Small intestine (tissue), 7 donors: ENCODE measurements at regions not wholly inside any gene's neighbourhood (a gene's known extent, or its start where the extent isn't known, plus 50 kb on each side); places are given as distances from the start of the nearest gene placed in this dataset.

ENCODE experiments used
- DNase-seq, 2 donors: peaks; one replicate each; pipeline versions ENCODE4 v3.0.0 to v3.0.0-alpha.2; 2013
- FAIRE-seq: peaks from 2 replicates; lab custom pipeline; 2012; peaks lifted over from hg19 to GRCh38; lab: Jason Lieb, UNC
- H3K27ac ChIP-seq, 3 donors: one replicate each; pipeline ENCODE4 v1.5.1; 2013; ENCODE audit warnings: low read length in 2 of 3, mild to moderate bottlenecking in 2 of 3, control low read depth in 1 of 3, inconsistent platforms in 1 of 3, low read depth in 1 of 3, moderate library complexity in 1 of 3
- H3K27me3 ChIP-seq, 3 donors: one replicate each; pipeline ENCODE4 v1.6.1; 2013; ENCODE audit warnings: low read length in 3 of 3, inconsistent platforms in 1 of 3; ENCODE audit not compliant: control insufficient read depth in 3 of 3, insufficient read depth in 3 of 3
- H3K36me3 ChIP-seq, 3 donors: one replicate each; pipeline ENCODE4 v1.6.1; 2013; ENCODE audit warnings: low read length in 3 of 3, inconsistent platforms in 1 of 3, low read depth in 1 of 3, mild to moderate bottlenecking in 1 of 3, moderate library complexity in 1 of 3; ENCODE audit not compliant: control insufficient read depth in 3 of 3, insufficient read depth in 2 of 3
- H3K4me1 ChIP-seq, 3 donors: one replicate each; pipeline ENCODE4 v1.6.1; 2013; ENCODE audit warnings: low read length in 2 of 3, inconsistent platforms in 1 of 3, low read depth in 1 of 3, mild to moderate bottlenecking in 1 of 3, moderate library complexity in 1 of 3; ENCODE audit not compliant: control insufficient read depth in 3 of 3, insufficient read depth in 2 of 3
- H3K4me3 ChIP-seq, 3 donors: one replicate each; pipeline ENCODE4 v1.5.1; 2013; ENCODE audit warnings: low read length in 3 of 3, control low read depth in 1 of 3, inconsistent platforms in 1 of 3, low read depth in 1 of 3, mild to moderate bottlenecking in 1 of 3, moderate library complexity in 1 of 3
- H3K9me3 ChIP-seq, 2 donors: one replicate each; pipeline ENCODE4 v1.6.1; 2013; ENCODE audit warnings: low read depth in 1 of 2, low read length in 1 of 2; ENCODE audit not compliant: control insufficient read depth in 2 of 2, insufficient read depth in 1 of 2
- WGBS, 3 donors: extraction: QIAGEN DNeasy Blood & Tissue Kit; methylation state at CpG; one replicate each; pipeline ENCODE4 v1.1.7; 2013; 5-methylcytosine and 5-hydroxymethylcytosine counted together
- donor health status: healthy with polysubstance abuse.
- donor health status: control.
- donor health status: control.
- donor health status: Bipolar disorder and iron deficiency.
- donor health status: healthy.

GRCh38 chr11:91686700-91687099 is 537.9 kb upstream of the FAT3 start:
- no peaks in the 10 kb centered on the region for H3K36me3 ChIP-seq
- FAIRE-seq: no peak
- DNase-seq: no peak
- no peak overlapping the region for H3K4me3 ChIP-seq
- no peaks in the 10 kb centered on the region for H3K4me1 ChIP-seq
- WGBS, 3 donors: 77 to 94% (median 83%) methylated on average over 1 of the region's 1 CpG
- no peaks in the 10 kb centered on the region for H3K9me3 ChIP-seq
- H3K27me3 ChIP-seq: no peaks in the 10 kb centered on the region
- H3K27ac ChIP-seq: no peak overlapping the region

GRCh38 chr11:91686281-91686680 is 538.3 kb upstream of the FAT3 start:
- 63 to 91% (median 79%) methylated on average over 3 of the region's 3 CpGs for WGBS, 3 donors
- Histone ChIP-seq H3K4me3 (no peak overlapping the region), H3K36me3 (no peaks in the 10 kb centered on the region), H3K27me3 (no peaks in the 10 kb centered on the region), H3K9me3 (no peaks in the 10 kb centered on the region), H3K4me1 (no peaks in the 10 kb centered on the region), H3K27ac (no peak overlapping the region)
- FAIRE-seq (no peak), DNase-seq (no peak)

GRCh38 chr11:91673705-91674104 is 550.9 kb upstream of the FAT3 start:
- DNase-seq (no peak), FAIRE-seq (no peak)
- Histone ChIP-seq H3K4me3 (no peak overlapping the region), H3K9me3 (peaks cover 0 to 16% of the 10 kb centered on the region in 2 donors), H3K36me3 (no peaks in the 10 kb centered on the region), H3K4me1 (no peaks in the 10 kb centered on the region), H3K27me3 (no peaks in the 10 kb centered on the region), H3K27ac (no peak overlapping the region)
- WGBS, 3 donors: 77 to 90% (median 88%) methylated on average over 1 of the region's 1 CpG

DNA sequence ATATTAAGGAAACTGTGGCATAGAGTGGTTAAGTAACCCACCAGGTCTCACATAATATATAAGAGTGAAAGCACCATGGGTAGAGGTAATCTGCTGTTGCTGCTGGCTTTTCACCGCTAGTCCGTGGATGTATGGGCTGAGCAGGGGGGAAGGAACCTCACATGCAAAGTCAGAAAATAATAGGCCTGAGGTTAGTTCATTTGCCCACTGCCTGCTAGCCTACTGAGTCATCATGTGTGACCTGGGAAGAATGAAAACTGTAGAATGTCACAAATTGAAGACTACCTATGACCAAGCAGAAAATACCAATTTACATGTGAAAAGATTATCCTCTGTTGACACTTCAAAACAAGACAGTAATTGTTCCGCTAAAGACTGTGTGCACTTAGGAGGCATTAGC is 560.1 kb upstream of the FAT3 start:
- Histone ChIP-seq H3K4me3 (no peak overlapping the region), H3K4me1 (no peaks in the 10 kb centered on the region), H3K9me3 (no peaks in the 10 kb centered on the region), H3K27me3 (no peaks in the 10 kb centered on the region), H3K27ac (no peak overlapping the region), H3K36me3 (no peaks in the 10 kb centered on the region)
- DNase-seq (no peak), FAIRE-seq (no peak)
- 80 to 88% (median 83%) methylated on average over 3 of the region's 3 CpGs for WGBS, 3 donors

- Histone ChIP-seq H3K9me3 (no peaks in the 10 kb centered on the region), H3K27me3 (no peaks in the 10 kb centered on the region), H3K36me3 (no peaks in the 10 kb centered on the region), H3K27ac (no peak overlapping the region), H3K4me1 (no peaks in the 10 kb centered on the region), H3K4me3 (no peak overlapping the region)
- DNase-seq (no peak), FAIRE-seq (no peak)
- WGBS, 3 donors: 25 to 40% (median 26%) methylated on average over 1 of the region's 1 CpG
Observed at GRCh38 chr11:91660036-91660435, 564.6 kb upstream of the FAT3 start.

DNA sequence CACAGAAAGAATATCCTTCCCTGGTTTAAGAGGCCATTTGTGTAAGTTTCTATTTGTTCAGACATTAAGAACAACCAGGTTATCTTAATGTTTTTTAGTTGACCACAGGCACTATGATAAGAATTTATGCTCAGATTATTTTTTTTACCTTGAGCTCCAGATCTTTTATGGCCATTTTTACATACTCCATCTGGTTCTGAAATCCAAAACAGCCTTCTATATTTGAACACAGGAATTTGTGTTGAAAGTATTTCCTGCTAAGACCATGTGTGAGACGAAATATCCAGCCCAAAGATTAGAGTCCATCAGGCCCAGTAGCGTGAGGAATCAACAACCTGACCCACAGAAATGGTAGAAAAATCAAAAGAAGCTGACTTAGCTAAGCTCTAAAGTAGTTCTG is 569.9 kb upstream of the FAT3 start:
- Histone ChIP-seq H3K27me3 (no peaks in the 10 kb centered on the region), H3K9me3 (no peaks in the 10 kb centered on the region), H3K27ac (no peak overlapping the region), H3K4me3 (no peak overlapping the region), H3K36me3 (no peaks in the 10 kb centered on the region), H3K4me1 (no peaks in the 10 kb centered on the region)
- FAIRE-seq: no peak
- 60 to 66% (median 64%) methylated on average over 2 of the region's 2 CpGs for WGBS, 3 donors
- DNase-seq: no peak

- no peak for DNase-seq
- Histone ChIP-seq H3K4me3 (no peak overlapping the region), H3K9me3 (no peaks in the 10 kb centered on the region), H3K36me3 (no peaks in the 10 kb centered on the region), H3K27ac (no peak overlapping the region), H3K4me1 (no peaks in the 10 kb centered on the region), H3K27me3 (no peaks in the 10 kb centered on the region)
- WGBS, 3 donors: 76 to 84% (median 83%) methylated on average over 2 of the region's 2 CpGs
- FAIRE-seq: no peak
Observed at GRCh38 chr11:91653079-91653754, 571.4 kb upstream of the FAT3 start.

GRCh38 chr11:91650802-91651201 is 573.8 kb upstream of the FAT3 start:
- no peaks in the 10 kb centered on the region for H3K27me3 ChIP-seq
- WGBS, 3 donors: 36 to 61% (median 43%) methylated on average over 5 of the region's 5 CpGs
- no peaks in the 10 kb centered on the region for H3K36me3 ChIP-seq
- H3K27ac ChIP-seq: no peak overlapping the region
- no peaks in the 10 kb centered on the region for H3K4me1 ChIP-seq
- no peaks in the 10 kb centered on the region for H3K9me3 ChIP-seq
- DNase-seq: no peak
- FAIRE-seq: no peak
- no peak overlapping the region for H3K4me3 ChIP-seq

GRCh38 chr11:91641153-91641552 is 583.5 kb upstream of the FAT3 start:
- H3K9me3 ChIP-seq: no peaks in the 10 kb centered on the region
- H3K36me3 ChIP-seq: no peaks in the 10 kb centered on the region
- FAIRE-seq: no peak
- no peak overlapping the region for H3K27ac ChIP-seq
- WGBS, 3 donors: 82 to 91% (median 86%) methylated on average over 3 of the region's 3 CpGs
- no peak for DNase-seq
- H3K4me1 ChIP-seq: no peaks in the 10 kb centered on the region
- no peak overlapping the region for H3K4me3 ChIP-seq
- H3K27me3 ChIP-seq: no peaks in the 10 kb centered on the region
